HL-60 (cell line): ENCODE measurements at regions not wholly inside any gene's neighbourhood (a gene's known extent, or its start where the extent isn't known, plus 50 kb on each side); places are given as distances from the start of the nearest gene placed in this dataset.

ENCODE experiments used
- DNase-seq, 2 experiments: peaks; one replicate each; pipeline ENCODE4 v3.0.0-alpha.2; 2010 to 2020; ENCODE audit warnings: low read depth in 1 of 2, low spot score in 1 of 2
- H3K27ac ChIP-seq: fragments of 250-450 bp; sonication (Bioruptor Pico); replicated peaks from 2 replicates; pipeline ENCODE4 v1.5.1; 2020; ENCODE audit warnings: mild to moderate bottlenecking, moderate library complexity
- H3K27me3 ChIP-seq: fragments of 250-450 bp; sonication (Bioruptor Pico); 2 replicates; pipeline ENCODE4 v1.5.1; 2021; ENCODE audit warnings: mild to moderate bottlenecking, moderate library complexity; ENCODE audit not compliant: insufficient read depth, poor library complexity, severe bottlenecking
- H3K4me3 ChIP-seq: replicated peaks from 2 replicates; pipeline ENCODE4 v1.5.1; 2011; ENCODE audit warnings: mild to moderate bottlenecking, control low read depth, low read length; ENCODE audit not compliant: insufficient read depth
- CTCF ChIP-seq: IDR thresholded peaks from one replicate; pipeline ENCODE4 v1.5.1; 2011; ENCODE audit warnings: low read length, control low read depth, inconsistent platforms; ENCODE audit not compliant: insufficient read depth
- GABPA ChIP-seq: IDR thresholded peaks from 2 replicates; pipeline ENCODE4 v1.6.1; 2012; ENCODE audit warnings: low read depth
- POLR2AphosphoS5 ChIP-seq: IDR thresholded peaks from 2 replicates; pipeline ENCODE4 v1.6.1; 2012; ENCODE audit warnings: low read depth
- SPI1 ChIP-seq: IDR thresholded peaks from 2 replicates; pipeline ENCODE4 v1.6.1; 2012; ENCODE audit warnings: low read depth, mild to moderate bottlenecking, borderline replicate concordance
- TF ChIP-seq, protein P1 (sequence below): IDR thresholded peaks from 2 replicates; pipeline ENCODE4 v1.6.1; 2012; ENCODE audit warnings: low read depth; ENCODE audit not compliant: insufficient replicate concordance

DNA sequence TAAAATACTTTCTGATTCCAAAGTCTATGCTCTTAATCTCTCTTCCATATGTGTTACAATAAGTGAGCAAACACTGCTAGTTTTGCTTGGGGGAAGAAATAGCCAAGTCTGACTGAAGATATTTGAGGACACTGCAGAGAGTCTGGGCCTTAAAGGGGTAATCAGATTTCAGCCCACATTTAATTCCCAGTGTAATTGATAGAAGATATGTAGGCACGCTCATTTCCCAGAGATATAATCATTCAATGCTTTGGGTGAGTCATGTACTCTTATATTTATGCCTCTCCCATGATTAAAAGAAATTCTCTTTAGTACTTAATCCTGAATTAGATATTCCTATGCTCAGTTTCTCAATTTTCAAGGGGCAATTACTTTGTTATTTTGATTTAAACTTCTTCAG, 178.1 kb upstream of the POM121L12 start:
- TF ChIP-seq POLR2AphosphoS5 (no peak), CTCF (no peak), SPI1 (no peak), GABPA (no peak)
- TF ChIP-seq, protein P1, sequence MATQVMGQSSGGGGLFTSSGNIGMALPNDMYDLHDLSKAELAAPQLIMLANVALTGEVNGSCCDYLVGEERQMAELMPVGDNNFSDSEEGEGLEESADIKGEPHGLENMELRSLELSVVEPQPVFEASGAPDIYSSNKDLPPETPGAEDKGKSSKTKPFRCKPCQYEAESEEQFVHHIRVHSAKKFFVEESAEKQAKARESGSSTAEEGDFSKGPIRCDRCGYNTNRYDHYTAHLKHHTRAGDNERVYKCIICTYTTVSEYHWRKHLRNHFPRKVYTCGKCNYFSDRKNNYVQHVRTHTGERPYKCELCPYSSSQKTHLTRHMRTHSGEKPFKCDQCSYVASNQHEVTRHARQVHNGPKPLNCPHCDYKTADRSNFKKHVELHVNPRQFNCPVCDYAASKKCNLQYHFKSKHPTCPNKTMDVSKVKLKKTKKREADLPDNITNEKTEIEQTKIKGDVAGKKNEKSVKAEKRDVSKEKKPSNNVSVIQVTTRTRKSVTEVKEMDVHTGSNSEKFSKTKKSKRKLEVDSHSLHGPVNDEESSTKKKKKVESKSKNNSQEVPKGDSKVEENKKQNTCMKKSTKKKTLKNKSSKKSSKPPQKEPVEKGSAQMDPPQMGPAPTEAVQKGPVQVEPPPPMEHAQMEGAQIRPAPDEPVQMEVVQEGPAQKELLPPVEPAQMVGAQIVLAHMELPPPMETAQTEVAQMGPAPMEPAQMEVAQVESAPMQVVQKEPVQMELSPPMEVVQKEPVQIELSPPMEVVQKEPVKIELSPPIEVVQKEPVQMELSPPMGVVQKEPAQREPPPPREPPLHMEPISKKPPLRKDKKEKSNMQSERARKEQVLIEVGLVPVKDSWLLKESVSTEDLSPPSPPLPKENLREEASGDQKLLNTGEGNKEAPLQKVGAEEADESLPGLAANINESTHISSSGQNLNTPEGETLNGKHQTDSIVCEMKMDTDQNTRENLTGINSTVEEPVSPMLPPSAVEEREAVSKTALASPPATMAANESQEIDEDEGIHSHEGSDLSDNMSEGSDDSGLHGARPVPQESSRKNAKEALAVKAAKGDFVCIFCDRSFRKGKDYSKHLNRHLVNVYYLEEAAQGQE, result no peak
- H3K27me3 ChIP-seq, result no peaks in the 10 kb centered on the region

GRCh38 chr7:52854681-52855080, 180.8 kb upstream of the POM121L12 start:
- no peak overlapping the region for H3K4me3 ChIP-seq
- TF ChIP-seq POLR2AphosphoS5 (no peak), GABPA (no peak), SPI1 (no peak), CTCF (no peak)
- TF ChIP-seq, protein P1, result no peak
- DNase-seq, result no peak
- H3K27me3 ChIP-seq, result no peaks in the 10 kb centered on the region
- no peak overlapping the region for H3K27ac ChIP-seq

More for the DNA sequence above, 178.1 kb upstream of the POM121L12 start:
- Histone ChIP-seq H3K27ac (no peak overlapping the region), H3K4me3 (no peak overlapping the region)
- DNase-seq, result no peak

DNA sequence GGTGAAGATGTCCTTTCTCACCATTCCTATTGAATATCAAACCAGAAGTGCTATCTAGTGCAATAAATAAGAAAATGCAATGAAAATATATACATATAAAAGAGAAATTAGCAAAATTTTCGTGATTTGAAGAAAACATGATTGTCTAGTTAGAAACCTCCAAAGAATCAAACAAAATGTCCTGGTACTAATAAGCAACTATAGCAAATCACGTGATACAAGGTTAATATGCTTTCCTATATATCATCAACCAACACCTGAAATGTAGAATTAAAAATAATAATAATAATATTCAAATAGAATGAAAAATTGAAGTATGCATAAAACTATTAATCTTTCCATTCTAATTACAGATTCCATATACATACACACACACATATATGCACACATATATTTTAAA, 183.9 kb upstream of the POM121L12 start:
- Histone ChIP-seq H3K27me3 (no peaks in the 10 kb centered on the region), H3K4me3 (no peak overlapping the region), H3K27ac (no peak overlapping the region)
- TF ChIP-seq CTCF, result no peak
- TF ChIP-seq SPI1, result no peak
- TF ChIP-seq, protein P1, result no peak
- no peak for TF ChIP-seq GABPA
- no peak for TF ChIP-seq POLR2AphosphoS5
- no peak for DNase-seq
